ENCODE measurements at regions not wholly inside any gene's neighbourhood (a gene's known extent, or its start where the extent isn't known, plus 50 kb on each side); places are given as distances from the start of the nearest gene placed in this dataset.

DNA sequence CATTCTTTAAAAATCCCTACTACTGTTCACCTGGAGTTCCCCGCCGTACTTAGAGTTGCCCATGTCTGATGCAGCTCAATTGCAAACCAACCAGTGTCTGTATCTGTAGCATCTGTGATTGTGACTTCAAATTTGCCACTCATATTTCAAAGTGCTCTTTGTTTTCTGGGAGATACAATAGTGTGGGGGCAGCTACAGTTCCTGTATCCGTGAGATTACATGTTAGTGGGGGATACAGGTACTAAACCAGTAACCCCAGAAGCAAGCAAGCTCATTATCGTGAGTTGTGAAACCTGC is 140.9 kb downstream of the ANKRD60 start:
- Histone ChIP-seq H3K4ac (ENCODE audit: low read depth, low read length) (no peak overlapping the region), H3K56ac (ENCODE audit: extremely low read depth, insufficient read depth, low read length) (no peak overlapping the region), H3K79me1 (ENCODE audit: low read depth in 1 of 2, low read length in 2 of 2) (no peaks in the 10 kb centered on the region), H3K23ac (ENCODE audit: low read depth, low read length) (no peak overlapping the region), H2AK9ac (replicated peaks; ENCODE audit: low read depth, low read length, poor library complexity) (no peak overlapping the region), H4K8ac (ENCODE audit: low read depth in 2 of 2, low read length in 2 of 2) (no peak overlapping the region), H4K5ac (ENCODE audit: low read depth, low read length) (no peak overlapping the region), H3K9ac (ENCODE audit: low read depth, low read length) (no peak overlapping the region), H3K4me2 (ENCODE audit: low read depth, low read length) (no peak overlapping the region), H3K4me1 (ENCODE audit: control insufficient read depth, insufficient read depth, low read length) (no peaks in the 10 kb centered on the region), H4K91ac (ENCODE audit: insufficient read depth, low read depth, low read length) (no peak overlapping the region), H3K27me3 (ENCODE audit: control insufficient read depth, insufficient read depth, low read length) (no peaks in the 10 kb centered on the region; the same call in 1 of the 2 replicates), H3K9me3 (ENCODE audit: control insufficient read depth, insufficient read depth, low read length) (no peaks in the 10 kb centered on the region), H3K27ac (ENCODE audit: insufficient read depth, low read length) (no peak overlapping the region), H2BK20ac (ENCODE audit: low read depth, low read length) (no peak overlapping the region), H3K14ac (replicated peaks; ENCODE audit: low read depth, low read length) (no peak overlapping the region), H2AK5ac (ENCODE audit: low read depth, low read length) (no peak overlapping the region), H3K18ac (ENCODE audit: low read depth, low read length) (no peak overlapping the region), H4K20me1 (ENCODE audit: insufficient read depth, low read length) (no peaks in the 10 kb centered on the region), H2BK5ac (ENCODE audit: low read depth, low read length, poor library complexity, severe bottlenecking) (no peak overlapping the region), H2AFZ (replicated peaks; ENCODE audit: low read length, poor library complexity) (no peak overlapping the region), H2BK15ac (ENCODE audit: low read depth, low read length) (no peak overlapping the region), H3K36me3 (ENCODE audit: control insufficient read depth, insufficient read depth, low read length) (no peaks in the 10 kb centered on the region), H3K4me3 (ENCODE audit: insufficient read depth, low read depth, low read length) (no peak overlapping the region), H3K9me1 (ENCODE audit: insufficient read depth, low read length) (no peaks in the 10 kb centered on the region), H2BK120ac (ENCODE audit: low read depth, low read length) (no peak overlapping the region)
- BruUV-seq (replicated peaks): no TSS peak
- ATAC-seq (ENCODE audit: low read depth): no peak
- dilution Hi-C loops (cut with HindIII; ENCODE audit: low sequenced_read_pairs, unreplicated experiment): no loop called here
- intact Hi-C loops (cut with micrococcal nuclease): loop anchor here (1.0 to 5.0 kb wide), 4 partner anchors 90 to 490 kb away; no protein-coding TSS in a partner anchor
- in situ Hi-C loops (cut with MboI; ENCODE audit: low sequenced_read_pairs): loop anchor here (10.0 kb wide), 1 partner anchor 433 kb away; no protein-coding TSS in a partner anchor
- ChIA-PET POLR2A (ENCODE audit: unreplicated experiment) (no interaction called here), CTCF (interaction anchor here (0.6 to 2.4 kb wide), 4 partner anchors 12 to 465 kb away, joined by 3 to 9 read pairs (median 4); no protein-coding TSS in a partner anchor)
- no peak for DNase-seq
- WGBS, 2 experiments (ENCODE audit: extremely low coverage in 2 of 2, insufficient read length in 1 of 2): no CpG with 5 or more reads among the region's 4 CpGs
- TF ChIP-seq, protein P1, sequence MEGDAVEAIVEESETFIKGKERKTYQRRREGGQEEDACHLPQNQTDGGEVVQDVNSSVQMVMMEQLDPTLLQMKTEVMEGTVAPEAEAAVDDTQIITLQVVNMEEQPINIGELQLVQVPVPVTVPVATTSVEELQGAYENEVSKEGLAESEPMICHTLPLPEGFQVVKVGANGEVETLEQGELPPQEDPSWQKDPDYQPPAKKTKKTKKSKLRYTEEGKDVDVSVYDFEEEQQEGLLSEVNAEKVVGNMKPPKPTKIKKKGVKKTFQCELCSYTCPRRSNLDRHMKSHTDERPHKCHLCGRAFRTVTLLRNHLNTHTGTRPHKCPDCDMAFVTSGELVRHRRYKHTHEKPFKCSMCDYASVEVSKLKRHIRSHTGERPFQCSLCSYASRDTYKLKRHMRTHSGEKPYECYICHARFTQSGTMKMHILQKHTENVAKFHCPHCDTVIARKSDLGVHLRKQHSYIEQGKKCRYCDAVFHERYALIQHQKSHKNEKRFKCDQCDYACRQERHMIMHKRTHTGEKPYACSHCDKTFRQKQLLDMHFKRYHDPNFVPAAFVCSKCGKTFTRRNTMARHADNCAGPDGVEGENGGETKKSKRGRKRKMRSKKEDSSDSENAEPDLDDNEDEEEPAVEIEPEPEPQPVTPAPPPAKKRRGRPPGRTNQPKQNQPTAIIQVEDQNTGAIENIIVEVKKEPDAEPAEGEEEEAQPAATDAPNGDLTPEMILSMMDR (conservative IDR thresholded peaks at IDR 0.05; ENCODE audit: low read depth, low read length): no peak
- no peak for TF ChIP-seq SMC3 (IDR thresholded peaks at IDR 0.05; ENCODE audit: low read depth, low read length)
- TF ChIP-seq BHLHE40 (IDR thresholded peaks at IDR 0.05; ENCODE audit: low read depth, low read length): no peak
- no peak for TF ChIP-seq CEBPB (IDR thresholded peaks at IDR 0.05; ENCODE audit: low read depth, low read length)
- no peak for TF ChIP-seq RCOR1 (IDR thresholded peaks at IDR 0.05; ENCODE audit: insufficient replicate concordance, low read length)
- no peak for TF ChIP-seq NFE2L2 (IDR thresholded peaks at IDR 0.05; ENCODE audit: low read depth, low read length)

Data from IMR-90 (cell line).